ENCODE measurements at regions not wholly inside any gene's neighbourhood (a gene's known extent, or its start where the extent isn't known, plus 50 kb on each side); places are given as distances from the start of the nearest gene placed in this dataset.
"Not testable (repeated sequence)": the region's sequence is repeated elsewhere in the genome, so short reads cannot be mapped to it uniquely, and the experiment has no call there.

- TF ChIP-seq POLR2AphosphoS5 (IDR thresholded peaks at IDR 0.05) (no peak), POLR2A (IDR thresholded peaks at IDR 0.05) (no peak), EP300 (IDR thresholded peaks at IDR 0.05) (no peak)
- TF ChIP-seq, protein P1, sequence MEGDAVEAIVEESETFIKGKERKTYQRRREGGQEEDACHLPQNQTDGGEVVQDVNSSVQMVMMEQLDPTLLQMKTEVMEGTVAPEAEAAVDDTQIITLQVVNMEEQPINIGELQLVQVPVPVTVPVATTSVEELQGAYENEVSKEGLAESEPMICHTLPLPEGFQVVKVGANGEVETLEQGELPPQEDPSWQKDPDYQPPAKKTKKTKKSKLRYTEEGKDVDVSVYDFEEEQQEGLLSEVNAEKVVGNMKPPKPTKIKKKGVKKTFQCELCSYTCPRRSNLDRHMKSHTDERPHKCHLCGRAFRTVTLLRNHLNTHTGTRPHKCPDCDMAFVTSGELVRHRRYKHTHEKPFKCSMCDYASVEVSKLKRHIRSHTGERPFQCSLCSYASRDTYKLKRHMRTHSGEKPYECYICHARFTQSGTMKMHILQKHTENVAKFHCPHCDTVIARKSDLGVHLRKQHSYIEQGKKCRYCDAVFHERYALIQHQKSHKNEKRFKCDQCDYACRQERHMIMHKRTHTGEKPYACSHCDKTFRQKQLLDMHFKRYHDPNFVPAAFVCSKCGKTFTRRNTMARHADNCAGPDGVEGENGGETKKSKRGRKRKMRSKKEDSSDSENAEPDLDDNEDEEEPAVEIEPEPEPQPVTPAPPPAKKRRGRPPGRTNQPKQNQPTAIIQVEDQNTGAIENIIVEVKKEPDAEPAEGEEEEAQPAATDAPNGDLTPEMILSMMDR (IDR thresholded peaks at IDR 0.05) = no peak
- 94 to 100% methylated on average over 2 of the region's 2 CpGs for WGBS, 2 donors (ENCODE audit: low coverage in 1 of 2)
- H3K4me3 ChIP-seq = no peak overlapping the region
- H3K9me3 ChIP-seq = peaks cover 0 to 9% (median 0%) of the 10 kb centered on the region in 3 donors
- ATAC-seq = no peak
- no peak overlapping the region for H3K27ac ChIP-seq
- no peaks in the 10 kb centered on the region for H3K27me3 ChIP-seq
- no peaks in the 10 kb centered on the region for H3K4me1 ChIP-seq
- no peaks in the 10 kb centered on the region for H3K36me3 ChIP-seq
These were observed 1355.9 kb downstream of the SI start for GRCh38 chr3:163722405-163722804.

DNA sequence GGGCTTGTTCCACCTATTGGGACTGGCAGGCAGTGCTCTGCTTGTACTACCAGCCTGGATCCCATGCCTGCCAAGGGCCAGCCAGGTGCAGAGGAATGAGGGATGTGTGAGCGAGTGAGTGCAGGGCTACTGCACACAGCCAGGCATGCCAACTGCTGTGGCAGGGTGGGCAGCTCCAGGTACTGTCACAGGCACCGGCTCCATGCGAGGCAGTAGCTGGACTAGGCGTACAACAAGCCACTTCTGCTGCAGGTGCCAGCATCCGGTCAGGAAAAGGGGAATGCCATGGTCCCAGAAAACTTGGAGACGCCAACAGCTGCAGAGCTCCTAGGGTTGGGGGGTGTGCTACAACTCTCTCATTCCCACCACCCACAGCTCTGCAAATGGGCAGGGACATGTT, 1356.7 kb downstream of the SI start:
- TF ChIP-seq EP300 (IDR thresholded peaks at IDR 0.05) = no peak
- no peak for TF ChIP-seq POLR2AphosphoS5 (IDR thresholded peaks at IDR 0.05)
- TF ChIP-seq, protein P1 (IDR thresholded peaks at IDR 0.05) = no peak
- no peak for TF ChIP-seq POLR2A (IDR thresholded peaks at IDR 0.05)
- Histone ChIP-seq H3K4me3 (no peak overlapping the region), H3K4me1 (no peaks in the 10 kb centered on the region), H3K36me3 (no peaks in the 10 kb centered on the region), H3K27me3 (no peaks in the 10 kb centered on the region), H3K9me3 (peaks cover 0 to 9% (median 0%) of the 10 kb centered on the region in 3 donors), H3K27ac (no peak overlapping the region)
- no peak for ATAC-seq
- 90 to 100% methylated on average over 1 to 2 of the region's 6 CpGs for WGBS, 2 donors (ENCODE audit: low coverage in 1 of 2)

- Histone ChIP-seq H3K36me3 (no peaks in the 10 kb centered on the region), H3K9me3 (peaks cover 0 to 8% (median 0%) of the 10 kb centered on the region in 3 donors), H3K4me3 (no peak overlapping the region), H3K27ac (no peak overlapping the region), H3K4me1 (no peaks in the 10 kb centered on the region), H3K27me3 (no peaks in the 10 kb centered on the region)
- 83 to 89% methylated on average over 4 of the region's 4 CpGs for WGBS, 2 donors (ENCODE audit: low coverage in 1 of 2)
- TF ChIP-seq, protein P1 (IDR thresholded peaks at IDR 0.05) = no peak
- TF ChIP-seq POLR2AphosphoS5 (IDR thresholded peaks at IDR 0.05) (no peak), POLR2A (IDR thresholded peaks at IDR 0.05) (no peak), EP300 (IDR thresholded peaks at IDR 0.05) (no peak)
- ATAC-seq = no peak
These were observed 1360.9 kb downstream of the SI start for GRCh38 chr3:163717377-163717776.

GRCh38 chr3:163708428-163708827, 1369.9 kb downstream of the SI start:
- 93 to 100% methylated on average over 1 of the region's 1 CpG for WGBS, 2 donors (ENCODE audit: low coverage in 1 of 2)
- Histone ChIP-seq H3K27me3 (no peaks in the 10 kb centered on the region), H3K27ac (no peak overlapping the region), H3K36me3 (no peaks in the 10 kb centered on the region), H3K4me1 (no peaks in the 10 kb centered on the region), H3K9me3 (no peaks in the 10 kb centered on the region), H3K4me3 (no peak overlapping the region)
- no peak for TF ChIP-seq POLR2AphosphoS5 (IDR thresholded peaks at IDR 0.05)
- TF ChIP-seq POLR2A (IDR thresholded peaks at IDR 0.05) = no peak
- TF ChIP-seq, protein P1 (IDR thresholded peaks at IDR 0.05) = no peak
- no peak for TF ChIP-seq EP300 (IDR thresholded peaks at IDR 0.05)
- no peak for ATAC-seq

DNA sequence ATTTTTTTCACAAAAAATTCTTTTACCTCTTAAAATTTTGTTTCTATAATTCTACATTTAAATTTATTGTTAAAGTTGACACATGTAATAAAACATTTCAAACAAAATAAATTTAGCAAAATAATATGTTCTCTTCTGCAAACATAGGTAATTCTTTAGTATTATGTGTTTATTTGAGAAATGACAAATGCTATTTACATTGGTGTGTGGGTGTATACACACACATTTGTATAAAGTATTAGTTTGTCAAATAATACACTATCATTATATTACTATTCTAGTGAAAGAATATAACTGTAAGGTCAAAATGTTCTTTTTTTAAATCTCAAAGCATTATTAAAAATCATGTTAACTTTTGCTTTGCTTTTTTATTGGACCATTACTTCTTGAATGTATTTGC, 1370.6 kb downstream of the SI start:
- TF ChIP-seq EP300 (IDR thresholded peaks at IDR 0.05) (no peak), POLR2AphosphoS5 (IDR thresholded peaks at IDR 0.05) (no peak), POLR2A (IDR thresholded peaks at IDR 0.05) (no peak)
- TF ChIP-seq, protein P1 (IDR thresholded peaks at IDR 0.05) = no peak
- Histone ChIP-seq H3K4me3 (no peak overlapping the region), H3K27ac (no peak overlapping the region), H3K9me3 (no peaks in the 10 kb centered on the region), H3K4me1 (no peaks in the 10 kb centered on the region), H3K27me3 (no peaks in the 10 kb centered on the region), H3K36me3 (no peaks in the 10 kb centered on the region)
- no peak for ATAC-seq

- not testable (repeated sequence) for H3K4me3 ChIP-seq, H3K36me3 ChIP-seq, H3K9me3 ChIP-seq, H3K27me3 ChIP-seq, H3K4me1 ChIP-seq, ATAC-seq, H3K27ac ChIP-seq
- WGBS, 2 donors (ENCODE audit: low coverage in 1 of 2) = 67 to 71% methylated on average over 5 of the region's 5 CpGs
These were observed 1380.1 kb downstream of the SI start for GRCh38 chr3:163698221-163698620.

Data from gastroesophageal sphincter (tissue), 4 donors.